T-helper 17 cell (primary cell): ENCODE measurements at regions not wholly inside any gene's neighbourhood (a gene's known extent, or its start where the extent isn't known, plus 50 kb on each side); places are given as distances from the start of the nearest gene placed in this dataset.

Experiments used
- ATAC-seq: fragments of 150-1000 bp; cut with Tn5 transposase; 2 replicates; pipeline ENCODE4 v1.10.0; 2021; ENCODE audit warnings: mild to moderate bottlenecking, moderate library complexity
- DNase-seq, 3 donors: peaks; one replicate each; pipeline versions ENCODE4 v3.0.0 to v3.0.0-alpha.2; 2020 to 2021
- H3K9me3 ChIP-seq: one replicate; pipeline ENCODE4 v1.7.0; 2013; ENCODE audit warnings: low read length, mild to moderate bottlenecking; ENCODE audit not compliant: control insufficient read depth, poor library complexity, severe bottlenecking
- H3K27ac Mint-ChIP-seq: one replicate; pipeline ENCODE4 v1.8.0; 2022; ENCODE audit warnings: mild to moderate bottlenecking, moderate library complexity, mixed read lengths
- H3K27me3 Mint-ChIP-seq: one replicate; pipeline ENCODE4 v1.8.0; 2022; ENCODE audit warnings: mixed read lengths
- H3K36me3 Mint-ChIP-seq: one replicate; pipeline ENCODE4 v1.8.0; 2022; ENCODE audit warnings: low read depth, mixed read lengths
- H3K4me1 Mint-ChIP-seq: one replicate; pipeline ENCODE4 v1.8.0; 2022; ENCODE audit warnings: mild to moderate bottlenecking, mixed read lengths
- H3K4me3 Mint-ChIP-seq: one replicate; pipeline ENCODE4 v1.8.0; 2022; ENCODE audit warnings: mild to moderate bottlenecking, moderate library complexity, mixed read lengths

DNA sequence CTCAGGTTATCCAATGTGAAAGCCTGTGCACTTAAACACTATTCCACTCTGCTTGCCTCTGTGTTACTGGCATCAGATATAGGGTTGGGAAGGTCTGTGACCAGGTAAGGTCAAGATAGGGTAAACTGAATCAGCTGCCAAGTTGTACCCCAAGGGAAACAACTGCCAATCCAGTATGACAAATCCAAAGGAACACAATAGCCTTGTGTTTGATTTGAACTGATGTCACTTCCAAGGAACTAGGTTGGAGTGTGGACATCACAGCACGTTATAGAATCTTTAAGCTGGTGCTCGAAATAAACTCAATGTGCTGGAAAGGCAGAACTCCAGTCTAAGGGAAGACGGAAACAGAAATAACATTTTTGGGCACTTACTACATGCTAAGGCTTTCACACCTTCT is 223.4 kb upstream of the BTG1 start:
- H3K4me1 Mint-ChIP-seq, result peaks cover 13% of the 10 kb centered on the region
- H3K27me3 Mint-ChIP-seq, result no peaks in the 10 kb centered on the region
- no peak overlapping the region for H3K4me3 Mint-ChIP-seq
- no peaks in the 10 kb centered on the region for H3K36me3 Mint-ChIP-seq
- no peak overlapping the region for H3K27ac Mint-ChIP-seq
- DNase-seq, result no peak
- ATAC-seq, result no peak
- no peaks in the 10 kb centered on the region for H3K9me3 ChIP-seq

- Mint-ChIP-seq H3K4me1 (peaks cover 21% of the 10 kb centered on the region), H3K4me3 (no peak overlapping the region), H3K36me3 (no peaks in the 10 kb centered on the region), H3K27me3 (no peaks in the 10 kb centered on the region), H3K27ac (no peak overlapping the region)
- ATAC-seq (no peak), DNase-seq (no peak)
- H3K9me3 ChIP-seq, result no peaks in the 10 kb centered on the region
These were observed 220.2 kb upstream of the BTG1 start for GRCh38 chr12:92365836-92366235.

DNA sequence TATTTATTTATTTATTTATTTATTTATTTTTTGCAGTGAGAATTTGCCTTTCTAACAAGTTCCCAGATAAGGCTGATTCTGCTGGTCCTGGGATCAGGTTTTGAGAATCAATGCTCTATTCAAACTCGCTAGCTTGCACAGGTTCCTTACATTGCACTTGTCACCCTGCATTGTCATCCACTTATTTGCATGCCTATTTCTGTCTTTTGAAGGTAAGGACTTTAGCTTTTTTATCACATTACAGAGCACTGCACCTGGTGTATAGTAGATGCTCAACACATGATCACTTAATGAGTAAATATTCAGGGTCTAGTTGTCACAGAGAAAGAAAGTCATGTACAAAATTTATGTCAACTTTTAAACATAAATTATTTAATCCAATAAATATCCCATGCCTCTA is 219.7 kb upstream of the BTG1 start:
- ATAC-seq (no peak), DNase-seq (no peak)
- no peaks in the 10 kb centered on the region for H3K36me3 Mint-ChIP-seq
- H3K27me3 Mint-ChIP-seq, result no peaks in the 10 kb centered on the region
- H3K9me3 ChIP-seq, result no peaks in the 10 kb centered on the region
- no peak overlapping the region for H3K4me3 Mint-ChIP-seq
- H3K4me1 Mint-ChIP-seq, result peaks cover 23% of the 10 kb centered on the region
- H3K27ac Mint-ChIP-seq, result no peak overlapping the region

- Mint-ChIP-seq H3K4me1 (peaks cover 27% of the 10 kb centered on the region), H3K27ac (peak overlapping the region; percentile 88), H3K36me3 (no peaks in the 10 kb centered on the region), H3K4me3 (peak overlapping the region; percentile 69), H3K27me3 (no peaks in the 10 kb centered on the region)
- DNase-seq, result peak in 2 of 3 donors; percentile 20 to 38
- H3K9me3 ChIP-seq, result no peaks in the 10 kb centered on the region
- peak; percentile 58 for ATAC-seq
These were observed 217.9 kb upstream of the BTG1 start for GRCh38 chr12:92363295-92364146.

DNA sequence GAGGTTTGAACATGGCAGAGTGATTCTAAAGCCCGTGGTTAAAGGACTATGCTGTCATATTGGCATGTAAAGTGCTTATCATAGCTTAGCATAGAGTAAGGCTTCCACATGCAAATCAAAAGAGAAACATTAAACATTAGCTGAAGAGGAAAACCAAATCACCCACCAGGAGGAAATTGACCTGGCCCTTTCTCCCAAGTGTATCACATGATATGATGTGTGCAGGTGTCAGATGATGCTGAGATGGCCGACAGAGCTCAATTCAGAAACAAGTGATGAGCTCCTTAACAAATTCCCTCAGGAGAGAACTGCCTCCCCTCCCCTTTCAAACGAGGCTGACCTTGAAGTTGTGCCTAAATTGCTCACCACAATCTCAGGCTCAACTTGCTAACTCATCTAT is 217.1 kb upstream of the BTG1 start:
- no peaks in the 10 kb centered on the region for H3K9me3 ChIP-seq
- Mint-ChIP-seq H3K4me3 (peak overlapping the region; percentile 69), H3K36me3 (no peaks in the 10 kb centered on the region), H3K27me3 (no peaks in the 10 kb centered on the region), H3K4me1 (peaks cover 27% of the 10 kb centered on the region), H3K27ac (peak overlapping the region; percentile 88)
- DNase-seq, result no peak
- ATAC-seq, result no peak

DNA sequence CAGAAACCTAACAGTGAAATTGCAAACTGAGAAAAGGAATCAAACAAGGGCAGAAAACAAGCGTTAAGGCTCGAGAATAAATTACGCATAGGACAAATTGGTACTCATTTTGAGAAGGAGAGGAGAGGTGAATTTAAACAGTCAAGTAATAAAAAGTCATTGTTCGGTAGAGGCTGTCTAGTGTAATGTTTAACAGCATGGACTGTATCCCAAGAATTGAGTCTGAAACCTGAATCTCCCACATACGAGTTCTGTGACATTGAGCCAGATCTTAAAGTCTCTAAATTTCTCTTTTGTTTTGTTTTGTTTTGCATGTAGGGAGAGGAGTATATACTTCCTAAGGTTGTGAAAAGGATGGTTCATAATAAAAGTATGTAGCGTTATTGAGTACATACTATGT is 216.5 kb upstream of the BTG1 start:
- Mint-ChIP-seq H3K36me3 (no peaks in the 10 kb centered on the region), H3K27ac (peak overlapping the region; percentile 88), H3K4me1 (peaks cover 27% of the 10 kb centered on the region), H3K27me3 (no peaks in the 10 kb centered on the region), H3K4me3 (no peak overlapping the region)
- ATAC-seq, result no peak
- DNase-seq, result no peak
- H3K9me3 ChIP-seq, result no peaks in the 10 kb centered on the region

- ATAC-seq, result peak; percentile 84
- Mint-ChIP-seq H3K4me1 (peaks cover 27% of the 10 kb centered on the region), H3K36me3 (no peaks in the 10 kb centered on the region), H3K27ac (peak overlapping the region; percentile 51), H3K4me3 (no peak overlapping the region), H3K27me3 (no peaks in the 10 kb centered on the region)
- no peaks in the 10 kb centered on the region for H3K9me3 ChIP-seq
- DNase-seq, result no peak
These were observed 214.9 kb upstream of the BTG1 start for GRCh38 chr12:92360543-92360942.

DNA sequence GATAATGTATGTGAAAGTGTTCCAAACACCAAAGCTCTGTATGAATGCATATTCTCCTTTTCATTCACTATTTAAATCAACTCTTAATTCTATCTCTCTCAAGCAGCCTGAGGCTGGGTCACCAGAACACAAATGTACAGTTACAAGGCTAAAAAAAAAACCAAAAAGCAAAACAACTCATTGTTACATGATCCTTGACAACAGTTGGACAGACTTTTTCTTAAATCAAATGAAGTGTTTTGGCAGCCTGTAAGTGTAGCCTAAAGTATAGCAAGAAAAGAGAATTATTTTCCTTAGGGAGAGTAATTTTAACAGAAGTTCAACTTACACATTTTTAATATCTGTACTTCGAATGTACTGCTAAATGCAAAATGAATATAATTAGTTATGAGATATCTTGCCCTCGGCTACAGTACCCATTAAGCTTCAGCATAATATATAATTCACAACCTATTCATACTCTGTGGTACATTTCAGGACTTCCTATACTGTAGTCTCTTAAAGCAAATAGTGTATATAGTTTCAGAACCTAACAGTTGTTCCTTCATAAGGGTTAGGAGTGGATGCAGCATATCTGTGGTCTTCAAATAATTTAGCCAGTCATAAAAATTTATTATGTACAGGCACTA is 214.0 kb upstream of the BTG1 start:
- H3K27ac Mint-ChIP-seq, result peak overlapping the region; percentile 51
- no peaks in the 10 kb centered on the region for H3K36me3 Mint-ChIP-seq
- no peaks in the 10 kb centered on the region for H3K27me3 Mint-ChIP-seq
- no peak for DNase-seq
- no peak overlapping the region for H3K4me3 Mint-ChIP-seq
- H3K9me3 ChIP-seq, result no peaks in the 10 kb centered on the region
- peaks cover 24% of the 10 kb centered on the region for H3K4me1 Mint-ChIP-seq
- no peak for ATAC-seq

DNA sequence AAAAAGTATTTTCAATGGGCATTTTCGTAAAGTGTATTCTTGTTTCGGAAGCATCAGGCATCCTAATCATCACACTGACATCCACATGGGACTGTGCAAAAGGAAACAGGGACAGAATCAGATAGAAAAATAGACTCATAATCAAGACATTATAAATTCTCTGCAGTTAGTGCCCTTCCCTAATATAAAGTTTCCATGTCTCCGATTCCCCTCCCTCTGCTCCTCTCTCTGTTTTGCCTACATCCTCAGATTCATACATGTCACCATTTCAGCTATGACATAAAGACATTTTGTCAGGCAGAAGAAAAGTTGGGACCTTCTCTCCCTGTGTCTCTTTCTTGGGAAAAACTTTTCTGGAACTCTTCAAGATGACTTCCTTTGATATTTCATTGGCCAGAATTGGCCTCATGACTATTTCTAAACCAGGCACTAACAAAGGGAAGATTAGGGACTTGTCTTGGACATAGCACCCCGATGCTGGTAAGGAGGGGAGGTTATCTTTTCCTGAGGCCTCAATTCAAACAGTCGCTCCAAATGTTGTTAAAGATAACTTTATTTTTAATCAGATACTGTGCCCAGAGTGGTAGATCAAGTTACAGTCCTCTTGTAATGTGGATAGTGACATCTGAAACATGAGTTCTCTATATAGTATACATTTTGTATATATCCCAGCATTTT is 212.1 kb upstream of the BTG1 start:
- H3K36me3 Mint-ChIP-seq, result no peaks in the 10 kb centered on the region
- H3K27me3 Mint-ChIP-seq, result no peaks in the 10 kb centered on the region
- no peak overlapping the region for H3K27ac Mint-ChIP-seq
- no peaks in the 10 kb centered on the region for H3K9me3 ChIP-seq
- DNase-seq (no peak), ATAC-seq (no peak)
- peaks cover 10% of the 10 kb centered on the region for H3K4me1 Mint-ChIP-seq
- no peak overlapping the region for H3K4me3 Mint-ChIP-seq

DNA sequence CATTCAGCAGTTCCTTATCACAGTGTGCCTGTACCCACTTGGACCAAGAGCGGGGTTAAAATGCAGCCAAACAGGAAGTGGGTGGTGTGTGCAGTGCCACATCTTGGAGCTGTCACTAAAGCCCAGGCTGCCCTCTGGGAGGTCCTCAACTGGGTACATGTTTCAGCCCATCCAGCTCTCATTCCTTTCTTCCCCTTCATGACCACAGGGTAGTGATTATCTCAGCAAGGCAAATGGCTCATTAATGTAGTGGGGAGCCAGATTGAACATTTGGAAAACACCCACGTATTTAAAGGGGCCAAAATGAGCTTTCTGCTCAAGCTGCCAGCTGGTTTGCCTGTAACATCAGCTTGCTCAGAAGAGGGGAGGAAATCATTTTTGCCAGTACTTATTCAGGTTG is 210.8 kb upstream of the BTG1 start:
- DNase-seq (no peak), ATAC-seq (no peak)
- Mint-ChIP-seq H3K27ac (no peak overlapping the region), H3K4me3 (no peak overlapping the region), H3K36me3 (no peaks in the 10 kb centered on the region), H3K4me1 (peaks cover 5% of the 10 kb centered on the region), H3K27me3 (no peaks in the 10 kb centered on the region)
- no peaks in the 10 kb centered on the region for H3K9me3 ChIP-seq

DNA sequence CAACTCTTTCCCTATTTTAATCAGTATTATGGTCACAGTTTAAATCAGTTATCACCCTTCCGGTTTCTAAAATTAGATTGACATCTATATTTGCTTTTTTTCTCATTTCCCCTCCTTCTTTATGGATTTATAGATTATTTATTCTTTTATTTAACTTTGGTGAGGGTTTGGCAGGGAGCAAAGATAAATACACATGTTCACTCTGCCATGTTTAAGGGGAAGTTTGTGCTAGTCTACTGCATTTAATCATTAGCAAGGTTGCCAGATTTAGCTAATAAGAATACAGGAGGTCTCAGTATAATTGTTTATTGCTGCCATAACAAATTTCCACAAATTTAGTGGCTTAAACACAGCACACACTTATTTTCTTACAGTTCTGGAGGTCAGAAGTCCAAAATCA is 204.0 kb upstream of the BTG1 start:
- no peak for ATAC-seq
- Mint-ChIP-seq H3K27ac (no peak overlapping the region), H3K27me3 (no peaks in the 10 kb centered on the region), H3K36me3 (peaks cover 2% of the 10 kb centered on the region), H3K4me1 (peaks cover 4% of the 10 kb centered on the region), H3K4me3 (no peak overlapping the region)
- DNase-seq, result no peak
- no peaks in the 10 kb centered on the region for H3K9me3 ChIP-seq

DNA sequence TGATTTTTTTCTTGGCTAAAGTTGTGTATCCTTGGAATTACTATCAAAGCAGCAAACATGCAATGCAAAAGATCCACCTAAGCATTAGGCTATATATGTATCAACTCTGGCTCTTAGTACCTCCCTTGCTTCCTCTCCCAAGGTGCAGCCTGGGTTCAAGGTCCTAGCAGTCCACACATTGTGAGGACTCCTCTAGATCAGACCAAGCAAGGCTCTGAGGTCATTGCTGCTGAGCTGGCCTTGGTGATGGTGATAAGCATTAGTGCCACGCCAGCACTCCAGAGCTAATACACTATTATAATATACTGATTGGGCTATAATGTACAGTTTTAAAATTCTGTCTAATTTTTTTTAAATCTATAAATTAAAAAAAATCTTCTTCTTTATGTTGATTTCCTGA is 196.9 kb upstream of the BTG1 start:
- no peak overlapping the region for H3K27ac Mint-ChIP-seq
- H3K4me3 Mint-ChIP-seq, result no peak overlapping the region
- ATAC-seq (no peak), DNase-seq (no peak)
- H3K4me1 Mint-ChIP-seq, result peaks cover 4% of the 10 kb centered on the region
- H3K36me3 Mint-ChIP-seq, result no peaks in the 10 kb centered on the region
- no peaks in the 10 kb centered on the region for H3K9me3 ChIP-seq
- no peaks in the 10 kb centered on the region for H3K27me3 Mint-ChIP-seq

DNA sequence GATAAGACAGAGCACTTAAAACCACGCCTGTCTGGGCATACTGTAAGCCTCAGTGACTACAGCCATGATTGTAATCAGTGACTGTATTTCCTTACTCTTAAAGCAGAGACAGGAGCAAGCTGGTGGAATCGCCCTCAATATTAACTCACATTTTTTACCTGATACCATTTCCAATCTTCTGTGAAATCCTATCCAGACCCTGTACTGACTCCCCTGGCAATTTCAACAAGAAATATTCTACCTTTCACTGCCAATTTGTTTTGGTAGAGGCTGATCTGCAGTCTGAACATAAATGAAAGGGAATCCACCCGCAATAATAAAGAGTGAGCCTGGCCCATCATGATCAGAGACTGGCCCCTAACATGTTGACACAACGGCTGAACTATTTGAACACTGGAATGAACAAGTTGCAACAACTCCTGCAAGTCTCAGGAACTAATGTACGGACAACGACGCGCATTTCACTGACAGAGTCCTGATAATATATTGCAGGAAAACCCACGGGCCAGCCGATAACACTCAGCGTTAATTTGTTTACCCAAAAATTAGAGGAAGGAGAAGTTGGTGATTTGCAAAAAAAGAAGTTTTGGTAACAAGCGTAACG is 195.5 kb upstream of the BTG1 start:
- Mint-ChIP-seq H3K36me3 (no peaks in the 10 kb centered on the region), H3K27ac (peak overlapping the region; percentile 67), H3K4me1 (peaks cover 4% of the 10 kb centered on the region), H3K27me3 (no peaks in the 10 kb centered on the region), H3K4me3 (no peak overlapping the region)
- DNase-seq (no peak), ATAC-seq (peak; percentile 54)
- H3K9me3 ChIP-seq, result no peaks in the 10 kb centered on the region
